HG03135 (cell line): ENCODE measurements at regions not wholly inside any gene's neighbourhood (a gene's known extent, or its start where the extent isn't known, plus 50 kb on each side); places are given as distances from the start of the nearest gene placed in this dataset.
"Not testable (repeated sequence)": the region's sequence is repeated elsewhere in the genome, so short reads cannot be mapped to it uniquely, and the experiment has no call there.

Experiments used
- ATAC-seq: cut with Tn5 transposase; IDR thresholded peaks from one replicate; pipeline ENCODE4 v1.9.1; 2021; ENCODE audit warnings: mild to moderate bottlenecking, moderate library complexity; ENCODE audit not compliant: unreplicated experiment

- ATAC-seq, result no peak
Measured at GRCh38 chr2:35606394-35606793, 749.2 kb upstream of the CRIM1 start.

- no peak for ATAC-seq
Measured at GRCh38 chr2:35598310-35598709, 757.3 kb upstream of the CRIM1 start.

- ATAC-seq, result no peak
Measured at GRCh38 chr2:35591886-35592285, 763.7 kb upstream of the CRIM1 start.

- no peak for ATAC-seq
Measured at GRCh38 chr2:35585972-35586371, 769.6 kb upstream of the CRIM1 start.

GRCh38 chr2:35582637-35583036 lies 772.9 kb upstream of the CRIM1 start:
- no peak for ATAC-seq

GRCh38 chr2:35580956-35581355 lies 774.6 kb upstream of the CRIM1 start:
- no peak for ATAC-seq

GRCh38 chr2:35568574-35568973 lies 787.0 kb upstream of the CRIM1 start:
- ATAC-seq, result not testable (repeated sequence)

GRCh38 chr2:35562488-35562887 lies 793.1 kb upstream of the CRIM1 start:
- no peak for ATAC-seq

GRCh38 chr2:35548171-35548570 lies 807.4 kb upstream of the CRIM1 start:
- ATAC-seq, result no peak

- ATAC-seq, result no peak
Measured at GRCh38 chr2:35545301-35545700, 810.3 kb upstream of the CRIM1 start.

- ATAC-seq, result no peak
Measured at GRCh38 chr2:35538796-35539195, 816.8 kb upstream of the CRIM1 start.

GRCh38 chr2:35530615-35531135 lies 824.9 kb upstream of the CRIM1 start:
- ATAC-seq, result no peak

GRCh38 chr2:35526741-35527140 lies 828.8 kb upstream of the CRIM1 start:
- no peak for ATAC-seq

- no peak for ATAC-seq
Measured at GRCh38 chr2:35522450-35522849, 833.1 kb upstream of the CRIM1 start.

GRCh38 chr2:35510636-35511035 lies 844.9 kb upstream of the CRIM1 start:
- no peak for ATAC-seq

- ATAC-seq, result no peak
Measured at GRCh38 chr2:35508601-35509000, 847.0 kb upstream of the CRIM1 start.

- ATAC-seq, result no peak
Measured at GRCh38 chr2:35504419-35504818, 851.2 kb upstream of the CRIM1 start.

GRCh38 chr2:35503738-35504199 lies 851.8 kb upstream of the CRIM1 start:
- no peak for ATAC-seq

GRCh38 chr2:35503311-35503710 lies 852.3 kb upstream of the CRIM1 start:
- no peak for ATAC-seq

- ATAC-seq, result no peak
Measured at GRCh38 chr2:35501076-35501475, 854.5 kb upstream of the CRIM1 start.

GRCh38 chr2:35496022-35496421 lies 859.6 kb upstream of the CRIM1 start:
- no peak for ATAC-seq

GRCh38 chr2:35495182-35495581 lies 860.4 kb upstream of the CRIM1 start:
- ATAC-seq, result no peak

- not testable (repeated sequence) for ATAC-seq
Measured at GRCh38 chr2:35478121-35478520, 877.5 kb upstream of the CRIM1 start.
